Gastroesophageal sphincter (tissue), 3 donors: ENCODE measurements at regions not wholly inside any gene's neighbourhood (a gene's known extent, or its start where the extent isn't known, plus 50 kb on each side); places are given as distances from the start of the nearest gene placed in this dataset.

Source experiments
- CTCF ChIP-seq, 4 experiments: fragments of 200-600 bp in 2 of 4; fragments of 450-650 bp in 2 of 4; sonication (generic) in 1 of 4; IDR thresholded peaks; one replicate each; pipeline ENCODE4 v1.5.1; 2017 to 2019; ENCODE audit warnings: antibody characterized with exemption in 4 of 4, mild to moderate bottlenecking in 2 of 4, moderate library complexity in 2 of 4
- EP300 ChIP-seq: sonication (generic); formaldehyde crosslinking; IDR thresholded peaks from one replicate; pipeline ENCODE4 v1.6.1; 2017; ENCODE audit warnings: antibody characterized with exemption, mild to moderate bottlenecking
- POLR2A ChIP-seq, 2 donors: fragments of 450-650 bp; IDR thresholded peaks; one replicate each; pipeline ENCODE4 v1.6.1; 2017; ENCODE audit warnings: antibody characterized with exemption in 2 of 2, mild to moderate bottlenecking in 2 of 2, moderate library complexity in 1 of 2

- TF ChIP-seq POLR2A (IDR thresholded peaks at IDR 0.05), result no peak
- no peak for TF ChIP-seq CTCF (IDR thresholded peaks at IDR 0.05)
- TF ChIP-seq EP300, result no peak
Observed at GRCh38 chr16:82248677-82249076, 78.7 kb upstream of the MPHOSPH6 start.
